H1 (cell line): ENCODE measurements at regions not wholly inside any gene's neighbourhood (a gene's known extent, or its start where the extent isn't known, plus 50 kb on each side); places are given as distances from the start of the nearest gene placed in this dataset.

Experiments used
- CTCF ChIA-PET: fragments of 300-600 bp; sonication (Branson Sonifier 250); formaldehyde crosslinking; loops from one replicate; lab custom pipeline; 2021; ENCODE audit not compliant: partially characterized antibody; lab: Charles Lee
- POLR2A ChIA-PET: fragments of 300-600 bp; sonication (Branson Sonifier 250); formaldehyde crosslinking; loops from one replicate; lab custom pipeline; 2021; ENCODE audit warnings: inconsistent platforms; ENCODE audit not compliant: partially characterized antibody; lab: Charles Lee
- DNase-seq, 2 experiments: peaks; one replicate each; pipeline versions ENCODE4 v3.0.0 to v3.0.0-alpha.2; 2010 to 2022; ENCODE audit warnings: low spot score in 2 of 2, low read depth in 1 of 2, mixed read lengths in 1 of 2
- FAIRE-seq: peaks from 2 replicates; lab custom pipeline; 2011; peaks lifted over from hg19 to GRCh38; lab: Jason Lieb, UNC
- H2AFZ ChIP-seq: 2 replicates; pipeline ENCODE4 v1.8.1; 2012; ENCODE audit warnings: low read length, inconsistent platforms
- H2AK5ac ChIP-seq: 2 replicates; pipeline ENCODE4 v1.6.1; 2013; ENCODE audit warnings: low read depth, low read length
- H2BK120ac ChIP-seq: replicated peaks from 2 replicates; pipeline ENCODE3; 2013; ENCODE audit warnings: low read depth, low read length, inconsistent platforms
- H2BK12ac ChIP-seq: 2 replicates; pipeline ENCODE4 v1.6.1; 2013; ENCODE audit warnings: low read depth, low read length
- H2BK15ac ChIP-seq: 2 replicates; pipeline ENCODE4 v1.6.1; 2013; ENCODE audit warnings: low read length
- H2BK20ac ChIP-seq: 2 replicates; pipeline ENCODE4 v1.6.1; 2013; ENCODE audit warnings: low read length
- H2BK5ac ChIP-seq: 2 replicates; pipeline ENCODE4 v1.6.1; 2013; ENCODE audit warnings: low read depth, low read length
- H3K14ac ChIP-seq: 2 replicates; pipeline ENCODE4 v1.6.1; 2013; ENCODE audit warnings: inconsistent platforms; ENCODE audit not compliant: insufficient read length
- H3K18ac ChIP-seq: 2 replicates; pipeline ENCODE4 v1.6.1; 2013; ENCODE audit warnings: low read length; ENCODE audit errors: extremely low read depth
- H3K23ac ChIP-seq: 2 replicates; pipeline ENCODE4 v1.6.1; 2013; ENCODE audit warnings: inconsistent platforms; ENCODE audit not compliant: insufficient read length
- H3K23me2 ChIP-seq: 2 replicates; pipeline ENCODE4 v1.6.1; 2013; ENCODE audit warnings: low read depth, low read length
- H3K27ac ChIP-seq: 2 replicates; pipeline ENCODE4 v1.6.1; 2011; ENCODE audit warnings: low read depth, low read length, inconsistent platforms
- H3K27me3 ChIP-seq, 4 experiments: replicated peaks in 1 of 4; 1 replicate in 1 of 4; 2 replicates in 3 of 4; pipeline versions ENCODE4 v1.6.1 to v1.8.1; 2011 to 2013; ENCODE audit warnings: low read length in 3 of 4, mild to moderate bottlenecking in 3 of 4, inconsistent platforms in 2 of 4, mixed read lengths in 2 of 4, moderate library complexity in 1 of 4; ENCODE audit not compliant: control insufficient read depth in 3 of 4, insufficient read depth in 3 of 4; ENCODE audit errors: extremely low read depth in 1 of 4
- H3K36me3 ChIP-seq, 4 experiments: 2 replicates each; pipeline versions ENCODE4 v1.6.1 to v1.8.1; 2011 to 2013; ENCODE audit warnings: mild to moderate bottlenecking in 4 of 4, low read length in 3 of 4, moderate library complexity in 2 of 4, control low read depth in 1 of 4, inconsistent platforms in 1 of 4; ENCODE audit not compliant: insufficient read depth in 4 of 4, control insufficient read depth in 2 of 4
- H3K4ac ChIP-seq: replicated peaks from 2 replicates; pipeline ENCODE3; 2013; ENCODE audit warnings: low read length, low read depth, mixed read lengths, inconsistent platforms; ENCODE audit not compliant: insufficient read length
- H3K4me1 ChIP-seq, 4 experiments: replicated peaks in 1 of 4; 1 replicate in 1 of 4; 2 replicates in 3 of 4; pipeline versions ENCODE4 v1.6.1 to v1.8.1; 2011 to 2013; ENCODE audit warnings: low read length in 3 of 4, inconsistent platforms in 2 of 4, mixed read lengths in 1 of 4; ENCODE audit not compliant: insufficient read depth in 4 of 4, control insufficient read depth in 3 of 4
- H3K4me2 ChIP-seq, 2 experiments: 2 replicates each; pipeline versions ENCODE4 v1.6.1 to v1.8.1; 2011 to 2013; ENCODE audit warnings: low read depth in 2 of 2, low read length in 2 of 2, control low read depth in 1 of 2, inconsistent platforms in 1 of 2, mild to moderate bottlenecking in 1 of 2; ENCODE audit not compliant: insufficient read depth in 1 of 2
- H3K4me3 ChIP-seq, 4 experiments: fragments of 200-600, 300-600 bp in 1 of 4; sonication (generic), shearing (Covaris generic), sonication (Bioruptor Twin) in 1 of 4; 2 replicates each; pipeline versions ENCODE4 v1.5.1 to v1.8.1; 2011 to 2016; ENCODE audit warnings: low read length in 4 of 4, low read depth in 3 of 4, control low read depth in 2 of 4, inconsistent platforms in 2 of 4, mild to moderate bottlenecking in 2 of 4, mixed read lengths in 1 of 4, moderate library complexity in 1 of 4; ENCODE audit not compliant: insufficient read depth in 2 of 4; ENCODE audit errors: extremely low read depth in 1 of 4
- H3K56ac ChIP-seq: replicated peaks from 2 replicates; pipeline ENCODE3; 2013; ENCODE audit warnings: low read depth, mild to moderate bottlenecking, mixed read lengths, low read length, inconsistent platforms; ENCODE audit not compliant: insufficient read length
- H3K79me1 ChIP-seq: 2 replicates; pipeline ENCODE4 v1.6.1; 2013; ENCODE audit warnings: low read depth, low read length, control low read depth
- H3K79me2 ChIP-seq, 2 experiments: 2 replicates each; pipeline versions ENCODE4 v1.6.1 to v1.8.1; 2012 to 2013; ENCODE audit warnings: low read length in 2 of 2, mild to moderate bottlenecking in 2 of 2, inconsistent platforms in 1 of 2; ENCODE audit not compliant: insufficient read depth in 2 of 2, control insufficient read depth in 1 of 2
- H3K9ac ChIP-seq, 4 experiments: replicated peaks in 1 of 4; 1 replicate in 1 of 4; 2 replicates in 3 of 4; pipeline versions ENCODE4 v1.6.1 to v1.8.1; 2011 to 2013; ENCODE audit warnings: low read depth in 3 of 4, low read length in 3 of 4, control low read depth in 2 of 4, mild to moderate bottlenecking in 2 of 4, moderate library complexity in 2 of 4, inconsistent platforms in 1 of 4; ENCODE audit errors: extremely low read depth in 1 of 4
- H3K9me3 ChIP-seq, 2 experiments: 2 replicates each; pipeline versions ENCODE4 v1.6.1 to v1.8.1; 2012 to 2013; ENCODE audit warnings: mild to moderate bottlenecking in 2 of 2, moderate library complexity in 2 of 2, control low read depth in 1 of 2, inconsistent platforms in 1 of 2, low read depth in 1 of 2, low read length in 1 of 2, mixed read lengths in 1 of 2; ENCODE audit not compliant: insufficient read depth in 2 of 2
- H4K20me1 ChIP-seq, 2 experiments: replicated peaks in 1 of 2; 2 replicates each; pipeline versions ENCODE3 to v1.8.1; 2011 to 2013; ENCODE audit warnings: inconsistent platforms in 2 of 2, low read length in 2 of 2, mild to moderate bottlenecking in 1 of 2; ENCODE audit not compliant: insufficient read depth in 2 of 2, control insufficient read depth in 1 of 2
- H4K5ac ChIP-seq: 2 replicates; pipeline ENCODE4 v1.6.1; 2013; ENCODE audit warnings: low read length, low read depth, mixed read lengths, inconsistent platforms; ENCODE audit not compliant: insufficient read length
- H4K8ac ChIP-seq: 2 replicates; pipeline ENCODE4 v1.8.0; 2013; ENCODE audit warnings: mild to moderate bottlenecking, moderate library complexity, low read length, inconsistent platforms; ENCODE audit not compliant: insufficient read depth; ENCODE audit errors: extremely low read depth
- H4K91ac ChIP-seq: replicated peaks from 2 replicates; pipeline ENCODE3; 2013; ENCODE audit warnings: low read length, mixed read lengths, inconsistent platforms; ENCODE audit not compliant: insufficient read length
- BRCA1 ChIP-seq: IDR thresholded peaks from 2 replicates; pipeline ENCODE4 v1.6.1; 2012; ENCODE audit warnings: low read depth, low read length, improper control_type of control experiment
- CBX5 ChIP-seq: fragments of 300-800, 300-1000 bp; sonication (generic); IDR thresholded peaks from 2 replicates; pipeline ENCODE4 v1.7.1; 2016; ENCODE audit warnings: antibody characterized with exemption, low read length, low read depth
- CEBPB ChIP-seq: IDR thresholded peaks from 2 replicates; pipeline ENCODE4 v1.6.1; 2012; ENCODE audit warnings: low read depth, low read length
- CTCF ChIP-seq, 3 experiments: IDR thresholded peaks; 1 replicate in 2 of 3; 2 replicates in 1 of 3; pipeline versions ENCODE4 v1.5.1 to v1.6.1; 2011; ENCODE audit warnings: low read length in 3 of 3, mild to moderate bottlenecking in 3 of 3, inconsistent platforms in 2 of 3, low read depth in 1 of 3, moderate library complexity in 1 of 3; ENCODE audit not compliant: insufficient read depth in 1 of 3; ENCODE audit errors: control extremely low read depth in 1 of 3
- NANOG ChIP-seq: IDR thresholded peaks from 2 replicates; pipeline ENCODE4 v1.6.1; 2011; ENCODE audit warnings: low read length, low read depth, mild to moderate bottlenecking, inconsistent platforms; ENCODE audit not compliant: insufficient read depth, poor library complexity, severe bottlenecking
- PHF8 ChIP-seq: fragments of 200-600 bp; sonication (generic); conservative IDR thresholded peaks from 2 replicates; pipeline ENCODE4 v1.7.1; 2012; ENCODE audit warnings: low read depth, mild to moderate bottlenecking, inconsistent platforms, low read length, moderate library complexity
- POLR2A ChIP-seq, 2 experiments: IDR thresholded peaks; 1 replicate in 1 of 2; 2 replicates in 1 of 2; pipeline ENCODE4 v1.6.1; 2011; ENCODE audit warnings: low read depth in 2 of 2, low read length in 2 of 2, mild to moderate bottlenecking in 2 of 2; ENCODE audit errors: control extremely low read depth in 1 of 2
- POU5F1 ChIP-seq: IDR thresholded peaks from 2 replicates; pipeline ENCODE4 v1.6.1; 2011; ENCODE audit warnings: low read depth, mild to moderate bottlenecking, low read length, moderate library complexity
- RXRA ChIP-seq: IDR thresholded peaks from 2 replicates; pipeline ENCODE4 v1.6.1; 2011; ENCODE audit warnings: low read depth, mild to moderate bottlenecking, low read length, moderate library complexity; ENCODE audit not compliant: insufficient read depth
- SP2 ChIP-seq: IDR thresholded peaks from 2 replicates; pipeline ENCODE4 v1.6.1; 2012; ENCODE audit warnings: mild to moderate bottlenecking, low read length, inconsistent platforms
- YY1 ChIP-seq: IDR thresholded peaks from 2 replicates; pipeline ENCODE4 v1.6.1; 2011; ENCODE audit warnings: low read depth, mild to moderate bottlenecking, low read length
- WGBS, 2 experiments: shearing (Covaris generic) in 1 of 2; methylation state at CpG; one replicate each; pipeline versions ENCODE4 v1.1.6 to v1.1.7; 2013 to 2015; ENCODE audit warnings: low lambda C conversion rate in 2 of 2, mixed read lengths in 2 of 2, inconsistent platforms in 1 of 2, low coverage in 1 of 2, missing lambda C conversion rate in 1 of 2; ENCODE audit not compliant: insufficient replicate concordance in 2 of 2, insufficient coverage in 1 of 2, insufficient read length in 1 of 2; ENCODE audit errors: extremely low coverage in 1 of 2, missing lambda C conversion rate in 1 of 2; 5-methylcytosine and 5-hydroxymethylcytosine counted together
- TF ChIP-seq, protein P1 (sequence below): IDR thresholded peaks from 2 replicates; pipeline ENCODE4 v1.6.1; 2011; ENCODE audit warnings: low read length, improper control_type of control experiment

DNA sequence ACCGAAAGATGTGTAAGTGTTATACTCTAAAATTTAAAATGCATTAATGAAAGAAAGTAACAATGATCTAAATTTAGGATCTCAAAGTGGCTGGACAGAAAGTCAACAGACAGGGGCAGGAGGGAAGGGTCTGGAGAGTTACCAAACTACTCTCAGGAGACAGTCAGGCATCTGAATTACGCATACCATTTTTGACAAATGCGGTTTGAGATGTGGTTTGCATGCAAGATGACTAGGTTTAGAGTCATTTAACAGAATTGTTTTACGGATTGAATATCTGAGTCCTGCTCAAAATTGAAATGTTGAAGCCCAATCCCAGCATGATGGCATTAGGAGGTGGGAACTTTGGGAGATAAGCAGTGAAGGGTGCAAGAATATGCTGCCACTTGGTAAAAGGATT, 314.1 kb downstream of the WDR11 start:
- no peaks in the 10 kb centered on the region; the same call in 1 of the 2 replicates for H3K23me2 ChIP-seq
- no peak overlapping the region for H2BK12ac ChIP-seq
- H2AK5ac ChIP-seq: no peak overlapping the region
- no peak overlapping the region for H3K9ac ChIP-seq
- no peak overlapping the region for H2BK120ac ChIP-seq
- no peak overlapping the region for H3K4ac ChIP-seq
- H2BK15ac ChIP-seq: no peak overlapping the region
- H3K27ac ChIP-seq: no peak overlapping the region
- no peak overlapping the region for H3K23ac ChIP-seq
- no peak overlapping the region for H2BK5ac ChIP-seq
- H2BK20ac ChIP-seq: no peak overlapping the region
- H4K8ac ChIP-seq: no peak overlapping the region
- no peak overlapping the region for H3K4me2 ChIP-seq
- no peak overlapping the region for H4K5ac ChIP-seq
- CTCF ChIA-PET: interaction anchor here (0.6 to 1.4 kb wide), 4 partner anchors 18 to 528 kb away, joined by 3 read pairs; no protein-coding TSS in a partner anchor
- POLR2A ChIA-PET: no interaction called here
- H3K56ac ChIP-seq: no peak overlapping the region
- no peak overlapping the region for H4K91ac ChIP-seq
- H3K27me3 ChIP-seq: no peaks in the 10 kb centered on the region
- H4K20me1 ChIP-seq: no peaks in the 10 kb centered on the region
- 93% methylated on average over 4 of the region's 4 CpGs; no CpG with 5 or more reads in 1 of the 2 experiments for WGBS, 2 experiments
- H3K36me3 ChIP-seq: no peaks in the 10 kb centered on the region
- H3K4me1 ChIP-seq: no peaks in the 10 kb centered on the region
- H3K79me2 ChIP-seq: no peaks in the 10 kb centered on the region
- H3K18ac ChIP-seq: no peak overlapping the region
- no peaks in the 10 kb centered on the region for H3K79me1 ChIP-seq
- no peaks in the 10 kb centered on the region for H3K9me3 ChIP-seq
- FAIRE-seq (no peak), DNase-seq (no peak)
- H3K4me3 ChIP-seq: no peak overlapping the region
- H3K14ac ChIP-seq: no peak overlapping the region
- no peak overlapping the region for H2AFZ ChIP-seq
- no peak for TF ChIP-seq PHF8
- no peak for TF ChIP-seq RXRA
- no peak for TF ChIP-seq CTCF (IDR thresholded peaks at IDR 0.05; ENCODE audit: control extremely low read depth in 1 of 3, insufficient read depth in 1 of 3, low read depth in 1 of 3, low read length in 3 of 3)
- no peak for TF ChIP-seq POLR2A (IDR thresholded peaks at IDR 0.05; ENCODE audit: control extremely low read depth in 1 of 2, low read depth in 2 of 2, low read length in 2 of 2)
- TF ChIP-seq SP2: no peak
- TF ChIP-seq POU5F1: no peak
- TF ChIP-seq CEBPB: no peak
- no peak for TF ChIP-seq BRCA1
- no peak for TF ChIP-seq CBX5
- TF ChIP-seq, protein P1, sequence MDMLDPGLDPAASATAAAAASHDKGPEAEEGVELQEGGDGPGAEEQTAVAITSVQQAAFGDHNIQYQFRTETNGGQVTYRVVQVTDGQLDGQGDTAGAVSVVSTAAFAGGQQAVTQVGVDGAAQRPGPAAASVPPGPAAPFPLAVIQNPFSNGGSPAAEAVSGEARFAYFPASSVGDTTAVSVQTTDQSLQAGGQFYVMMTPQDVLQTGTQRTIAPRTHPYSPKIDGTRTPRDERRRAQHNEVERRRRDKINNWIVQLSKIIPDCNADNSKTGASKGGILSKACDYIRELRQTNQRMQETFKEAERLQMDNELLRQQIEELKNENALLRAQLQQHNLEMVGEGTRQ: no peak
- no peak for TF ChIP-seq YY1
- no peak for TF ChIP-seq NANOG
